Hepatocyte (in vitro differentiated cells): ENCODE measurements at regions not wholly inside any gene's neighbourhood (a gene's known extent, or its start where the extent isn't known, plus 50 kb on each side); places are given as distances from the start of the nearest gene placed in this dataset.

Source experiments
- EZH2 ChIP-seq: fragments of 200-600 bp; sonication (generic); IDR thresholded peaks from 2 replicates; pipeline ENCODE4 v1.6.1; 2016; ENCODE audit warnings: antibody characterized with exemption, mild to moderate bottlenecking, borderline replicate concordance
- TF ChIP-seq, protein P1 (sequence below): fragments of 200-600 bp; sonication (generic); IDR thresholded peaks from 2 replicates; pipeline ENCODE4 v1.5.1; 2016; ENCODE audit warnings: antibody characterized with exemption, mild to moderate bottlenecking; ENCODE audit not compliant: poor library complexity

DNA sequence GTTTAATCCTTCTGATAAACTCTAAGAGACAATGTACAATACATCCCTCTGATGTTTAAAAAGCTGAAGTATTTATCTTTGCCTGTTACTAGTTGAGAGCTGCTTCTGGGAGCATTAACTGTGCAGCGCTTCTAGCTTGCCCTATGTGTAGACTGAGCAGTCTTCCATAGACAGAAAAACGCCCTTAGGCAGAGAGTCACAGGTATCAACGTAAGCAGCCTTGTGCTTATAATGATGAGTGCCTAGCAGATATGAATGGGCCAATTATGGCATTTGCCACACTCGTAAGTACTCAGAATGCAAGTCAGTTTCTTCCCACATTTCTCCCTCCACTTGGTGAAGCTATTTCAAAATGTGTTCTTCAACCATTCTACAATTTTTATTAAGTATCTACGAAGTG lies 731.1 kb upstream of the SLC8A1 start:
- TF ChIP-seq, protein P1, sequence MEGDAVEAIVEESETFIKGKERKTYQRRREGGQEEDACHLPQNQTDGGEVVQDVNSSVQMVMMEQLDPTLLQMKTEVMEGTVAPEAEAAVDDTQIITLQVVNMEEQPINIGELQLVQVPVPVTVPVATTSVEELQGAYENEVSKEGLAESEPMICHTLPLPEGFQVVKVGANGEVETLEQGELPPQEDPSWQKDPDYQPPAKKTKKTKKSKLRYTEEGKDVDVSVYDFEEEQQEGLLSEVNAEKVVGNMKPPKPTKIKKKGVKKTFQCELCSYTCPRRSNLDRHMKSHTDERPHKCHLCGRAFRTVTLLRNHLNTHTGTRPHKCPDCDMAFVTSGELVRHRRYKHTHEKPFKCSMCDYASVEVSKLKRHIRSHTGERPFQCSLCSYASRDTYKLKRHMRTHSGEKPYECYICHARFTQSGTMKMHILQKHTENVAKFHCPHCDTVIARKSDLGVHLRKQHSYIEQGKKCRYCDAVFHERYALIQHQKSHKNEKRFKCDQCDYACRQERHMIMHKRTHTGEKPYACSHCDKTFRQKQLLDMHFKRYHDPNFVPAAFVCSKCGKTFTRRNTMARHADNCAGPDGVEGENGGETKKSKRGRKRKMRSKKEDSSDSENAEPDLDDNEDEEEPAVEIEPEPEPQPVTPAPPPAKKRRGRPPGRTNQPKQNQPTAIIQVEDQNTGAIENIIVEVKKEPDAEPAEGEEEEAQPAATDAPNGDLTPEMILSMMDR = no peak
- no peak for TF ChIP-seq EZH2
